GM23338 (cell line): ENCODE measurements at regions not wholly inside any gene's neighbourhood (a gene's known extent, or its start where the extent isn't known, plus 50 kb on each side); places are given as distances from the start of the nearest gene placed in this dataset.
A peak's percentile ranks its signal among the peaks of the same experiment; 100 is the strongest.

Experiments used
- ATAC-seq: fragments of 200-7000 bp; cut with Tn5 transposase; 3 replicates; pipeline ENCODE4 v1.9.1; 2020
- DNase-seq: peaks from one replicate; pipeline ENCODE4 v3.0.0-alpha.2; 2015; ENCODE audit warnings: low spot score
- H2AFZ ChIP-seq: fragments of 200-600 bp; sonication (generic); 2 replicates; pipeline ENCODE4 v1.8.0; 2016; ENCODE audit warnings: antibody characterized with exemption, mild to moderate bottlenecking, moderate library complexity
- H3F3A ChIP-seq: fragments of 200-600 bp; sonication (generic); replicated peaks from 2 replicates; pipeline ENCODE4 v1.8.0; 2017; ENCODE audit warnings: antibody characterized with exemption, mixed run types, low read depth
- H3K27ac ChIP-seq: fragments of 200-600 bp; sonication (generic); 2 replicates; pipeline ENCODE4 v1.6.1; 2016; ENCODE audit warnings: low read depth
- H3K27me3 ChIP-seq: fragments of 200-600 bp; sonication (generic); 2 replicates; pipeline ENCODE4 v1.8.0; 2016; ENCODE audit warnings: mild to moderate bottlenecking, mixed run types, moderate library complexity; ENCODE audit not compliant: insufficient read depth
- H3K36me3 ChIP-seq: fragments of 200-600 bp; sonication (generic); 2 replicates; pipeline ENCODE4 v1.8.0; 2016; ENCODE audit warnings: mild to moderate bottlenecking; ENCODE audit not compliant: insufficient read depth
- H3K4me1 ChIP-seq: fragments of 200-600 bp; sonication (generic); 2 replicates; pipeline ENCODE4 v1.8.0; 2016; ENCODE audit warnings: mild to moderate bottlenecking, moderate library complexity; ENCODE audit not compliant: insufficient read depth
- H3K4me2 ChIP-seq: fragments of 200-600 bp; sonication (generic); 2 replicates; pipeline ENCODE4 v1.7.1; 2017; ENCODE audit warnings: mixed run types
- H3K4me3 ChIP-seq: fragments of 200-600 bp; sonication (generic); 2 replicates; pipeline ENCODE4 v1.6.1; 2016; ENCODE audit warnings: mixed run types
- H3K79me2 ChIP-seq: fragments of 200-600 bp; sonication (generic); replicated peaks from 2 replicates; pipeline ENCODE4 v1.8.0; 2017; ENCODE audit warnings: mild to moderate bottlenecking; ENCODE audit not compliant: insufficient read depth
- H3K9me2 ChIP-seq: fragments of 200-600 bp; sonication (generic); 2 replicates; pipeline ENCODE4 v1.8.0; 2017; ENCODE audit not compliant: insufficient read depth
- H4K20me1 ChIP-seq: fragments of 200-600 bp; sonication (generic); replicated peaks from 2 replicates; pipeline ENCODE4 v1.8.0; 2017; ENCODE audit warnings: mild to moderate bottlenecking; ENCODE audit not compliant: insufficient read depth
- H3K27ac Mint-ChIP-seq: 2 replicates; pipeline ENCODE4 v1.8.0; 2020; ENCODE audit warnings: inconsistent platforms, mild to moderate bottlenecking, moderate library complexity, mixed read lengths
- H3K27me3 Mint-ChIP-seq: 3 replicates; pipeline ENCODE4 v1.8.0; 2022; ENCODE audit warnings: low read depth, mild to moderate bottlenecking, moderate library complexity, mixed read lengths, inconsistent platforms; ENCODE audit not compliant: insufficient read depth, poor library complexity
- H3K36me3 Mint-ChIP-seq: 3 replicates; pipeline ENCODE4 v1.8.0; 2021; ENCODE audit warnings: low read depth, mild to moderate bottlenecking, inconsistent platforms, moderate library complexity, mixed read lengths
- H3K4me1 Mint-ChIP-seq: 3 replicates; pipeline ENCODE4 v1.8.0; 2020; ENCODE audit warnings: mild to moderate bottlenecking, inconsistent platforms, mixed read lengths
- H3K4me3 Mint-ChIP-seq: 3 replicates; pipeline ENCODE4 v1.8.0; 2021; ENCODE audit warnings: moderate library complexity, mild to moderate bottlenecking, inconsistent platforms, mixed read lengths
- H3K9me3 Mint-ChIP-seq: 3 replicates; pipeline ENCODE4 v1.8.0; 2020; ENCODE audit warnings: moderate library complexity, mild to moderate bottlenecking, inconsistent platforms, mixed read lengths
- CREB1 ChIP-seq: fragments of 250-450 bp; sonication (Bioruptor Pico); IDR thresholded peaks from 2 replicates; pipeline ENCODE4 v1.5.0; 2020; ENCODE audit warnings: low read depth, mild to moderate bottlenecking, moderate library complexity
- CTCF ChIP-seq, 2 experiments: fragments of 200-600 bp in 1 of 2; sonication (generic) in 1 of 2; conservative IDR thresholded peaks; 2 replicates each; pipeline versions ENCODE4 v1.5.1 to v1.6.1; 2016 to 2017; ENCODE audit warnings: antibody characterized with exemption in 2 of 2, low read depth in 2 of 2, mild to moderate bottlenecking in 2 of 2, moderate library complexity in 1 of 2
- ETS1 ChIP-seq: IDR thresholded peaks from 2 replicates; pipeline ENCODE4 v1.6.1; 2016; ENCODE audit warnings: antibody characterized with exemption
- EZH2 ChIP-seq: fragments of 200-600 bp; sonication (generic); IDR thresholded peaks from one replicate; pipeline ENCODE4 v1.8.0; 2017; ENCODE audit warnings: antibody characterized with exemption, mild to moderate bottlenecking, low read depth; ENCODE audit not compliant: unreplicated experiment
- EZH2phosphoT487 ChIP-seq: fragments of 200-600 bp; sonication (generic); IDR thresholded peaks from one replicate; pipeline ENCODE4 v1.8.1; 2018; ENCODE audit warnings: antibody characterized with exemption; ENCODE audit not compliant: unreplicated experiment
- JUNB ChIP-seq: IDR thresholded peaks from one replicate; pipeline ENCODE4 v1.6.1; 2016; ENCODE audit warnings: antibody characterized with exemption; ENCODE audit not compliant: unreplicated experiment
- POLR2AphosphoS5 ChIP-seq: IDR thresholded peaks from 2 replicates; pipeline ENCODE4 v1.6.1; 2016; ENCODE audit warnings: antibody characterized with exemption, low read depth
- REST ChIP-seq: IDR thresholded peaks from one replicate; pipeline ENCODE4 v1.6.1; 2018; ENCODE audit warnings: antibody characterized with exemption; ENCODE audit not compliant: unreplicated experiment
- STAT1 ChIP-seq: IDR thresholded peaks from one replicate; pipeline ENCODE4 v1.6.1; 2016; ENCODE audit warnings: antibody characterized with exemption; ENCODE audit not compliant: unreplicated experiment
- ZNF114 ChIP-seq: fragments of 250-450 bp; sonication (Bioruptor Pico); IDR thresholded peaks from 2 replicates; pipeline ENCODE4 v1.5.0; 2020; ENCODE audit warnings: mild to moderate bottlenecking, moderate library complexity
- ZNF331 ChIP-seq: fragments of 250-450 bp; sonication (Bioruptor Pico); IDR thresholded peaks from 2 replicates; pipeline ENCODE4 v1.5.0; 2020; ENCODE audit warnings: low read depth, mild to moderate bottlenecking, moderate library complexity
- ZNF462 ChIP-seq: fragments of 250-450 bp; sonication (Bioruptor Pico); IDR thresholded peaks from 2 replicates; pipeline ENCODE4 v1.5.0; 2020; ENCODE audit warnings: mild to moderate bottlenecking, moderate library complexity

- TF ChIP-seq ETS1 (no peak), REST (no peak), ZNF114 (CRISPR knock-in tag) (no peak), JUNB (no peak), ZNF331 (CRISPR knock-in tag) (no peak), STAT1 (no peak)
Observed at GRCh38 chr7:73932364-73932763, 71.4 kb downstream of the TMEM270 start (continued).

- Histone ChIP-seq H3K9me2 (no peaks in the 10 kb centered on the region), H3K4me3 (no peak overlapping the region), H3K4me2 (no peak overlapping the region), H3K4me1 (no peaks in the 10 kb centered on the region), H3K27ac (no peak overlapping the region), H3K27me3 (no peaks in the 10 kb centered on the region), H3K79me2 (no peaks in the 10 kb centered on the region), H4K20me1 (no peaks in the 10 kb centered on the region), H3K36me3 (no peaks in the 10 kb centered on the region), H3F3A (no peaks in the 10 kb centered on the region), H2AFZ (peak overlapping the region; percentile 79)
- no peak overlapping the region for H3K4me3 Mint-ChIP-seq
- ATAC-seq (no peak), DNase-seq (no peak)
- H3K27ac Mint-ChIP-seq, result no peak overlapping the region
- H3K9me3 Mint-ChIP-seq, result no peaks in the 10 kb centered on the region
- H3K27me3 Mint-ChIP-seq, result peaks cover 8% of the 10 kb centered on the region
- no peaks in the 10 kb centered on the region for H3K4me1 Mint-ChIP-seq
- no peaks in the 10 kb centered on the region for H3K36me3 Mint-ChIP-seq
- TF ChIP-seq EZH2 (no peak), POLR2AphosphoS5 (no peak), CTCF (conservative IDR thresholded peaks at IDR 0.05; ENCODE audit: low read depth in 2 of 2) (no peak), CREB1 (CRISPR knock-in tag) (no peak), STAT1 (no peak), EZH2phosphoT487 (no peak), JUNB (no peak), ZNF462 (no peak), ZNF331 (CRISPR knock-in tag) (no peak), ETS1 (no peak)
Observed at GRCh38 chr7:73933091-73933490, 72.1 kb downstream of the TMEM270 start.
